GM19035 (cell line): ENCODE measurements at regions not wholly inside any gene's neighbourhood (a gene's known extent, or its start where the extent isn't known, plus 50 kb on each side); places are given as distances from the start of the nearest gene placed in this dataset.

ENCODE experiments used
- ATAC-seq: cut with Tn5 transposase; IDR thresholded peaks from one replicate; pipeline ENCODE4 v1.9.1; 2021; ENCODE audit not compliant: unreplicated experiment

GRCh38 chr2:47266939-47267710 lies 90.8 kb upstream of the CALM2 start:
- ATAC-seq: no peak

- ATAC-seq: no peak
These were observed 89.5 kb upstream of the CALM2 start for GRCh38 chr2:47265751-47266231.

- ATAC-seq: no peak
These were observed 88.8 kb upstream of the CALM2 start for GRCh38 chr2:47265158-47265557.

DNA sequence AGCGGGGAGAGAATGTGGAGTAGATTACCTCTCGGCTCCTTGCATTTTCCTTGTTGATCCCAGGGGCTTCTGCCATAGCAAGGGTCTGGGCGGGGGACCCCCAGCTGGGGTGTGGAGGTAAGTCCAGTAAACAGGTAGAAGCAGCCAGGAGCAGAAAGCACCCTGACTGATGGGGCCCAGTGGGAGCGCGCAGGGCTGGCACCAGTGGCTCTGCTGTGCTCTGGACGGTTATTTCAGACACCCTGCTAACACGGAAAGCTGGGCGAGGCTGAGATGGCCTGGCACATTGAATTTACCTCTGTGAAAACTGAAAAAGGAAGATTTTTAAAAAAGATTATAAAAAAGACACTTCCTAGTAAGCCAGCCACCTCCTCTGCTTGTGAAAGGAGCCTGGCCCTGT lies 88.4 kb upstream of the CALM2 start:
- no peak for ATAC-seq

DNA sequence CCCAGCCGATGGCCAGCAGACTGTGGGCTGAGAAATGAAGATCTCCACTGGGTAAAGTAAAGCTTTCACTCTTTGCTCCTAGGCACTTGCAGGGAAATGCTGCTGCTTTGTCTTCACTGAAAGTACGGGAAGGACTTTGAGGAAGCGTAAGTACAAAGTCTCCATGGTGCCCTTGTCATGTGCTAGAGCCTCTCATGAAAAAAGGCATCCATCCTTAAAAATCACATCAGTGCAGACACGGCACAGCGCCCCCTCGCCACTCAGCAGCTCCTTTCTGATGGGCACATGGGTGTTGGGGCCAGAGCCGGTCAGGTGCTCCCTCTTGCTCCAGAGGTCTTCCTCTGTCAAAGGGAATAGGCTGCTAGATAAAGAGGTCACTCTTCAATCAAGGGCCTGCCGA lies 87.8 kb upstream of the CALM2 start:
- no peak for ATAC-seq

- no peak for ATAC-seq
These were observed 86.3 kb upstream of the CALM2 start for GRCh38 chr2:47262657-47263056.

GRCh38 chr2:47260971-47261370 lies 84.7 kb upstream of the CALM2 start:
- ATAC-seq: no peak

- no peak for ATAC-seq
These were observed 83.5 kb upstream of the CALM2 start for GRCh38 chr2:47259829-47260228.

DNA sequence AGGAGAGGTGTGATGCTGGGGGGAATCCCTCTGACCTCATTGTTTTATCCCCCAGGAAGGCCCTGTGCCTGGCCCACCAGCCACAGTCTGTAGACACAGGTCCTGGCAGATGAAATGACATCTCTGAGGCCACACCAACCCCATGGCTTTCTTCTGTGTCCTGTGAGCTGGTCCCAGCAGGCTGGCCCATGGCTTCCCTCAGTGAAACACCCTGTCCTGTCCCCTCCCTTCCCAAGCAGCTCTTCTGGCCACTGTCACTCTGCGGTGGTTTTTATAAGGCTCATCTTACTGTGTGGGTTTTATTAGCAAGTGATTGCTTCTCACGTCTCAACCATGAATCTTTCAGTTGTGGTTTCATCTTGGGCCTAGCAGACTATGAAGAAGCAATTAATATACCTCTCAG lies 81.6 kb upstream of the CALM2 start:
- no peak for ATAC-seq

- ATAC-seq: no peak
These were observed 80.2 kb upstream of the CALM2 start for GRCh38 chr2:47256416-47257087.

- no peak for ATAC-seq
These were observed 79.5 kb upstream of the CALM2 start for GRCh38 chr2:47255794-47256193.

DNA sequence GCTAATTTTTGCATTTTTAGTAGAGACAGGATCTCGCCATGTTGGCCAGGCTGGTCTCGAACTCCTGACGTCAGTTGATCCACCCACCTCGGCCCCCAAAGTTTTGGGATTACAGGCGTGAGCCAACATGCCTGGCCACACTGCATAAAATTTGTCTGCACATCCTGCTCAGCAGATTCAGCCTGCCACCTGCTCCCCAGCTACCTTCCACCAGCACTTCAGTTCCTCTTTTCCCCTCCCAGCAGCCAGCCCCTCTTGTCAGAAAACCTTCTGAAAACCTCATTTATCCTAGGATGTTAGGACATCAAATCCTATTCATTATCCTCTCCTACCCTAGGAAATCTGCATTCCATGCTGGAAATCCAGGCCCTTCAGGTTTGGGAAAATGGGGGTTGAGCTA lies 78.2 kb upstream of the CALM2 start:
- no peak for ATAC-seq

DNA sequence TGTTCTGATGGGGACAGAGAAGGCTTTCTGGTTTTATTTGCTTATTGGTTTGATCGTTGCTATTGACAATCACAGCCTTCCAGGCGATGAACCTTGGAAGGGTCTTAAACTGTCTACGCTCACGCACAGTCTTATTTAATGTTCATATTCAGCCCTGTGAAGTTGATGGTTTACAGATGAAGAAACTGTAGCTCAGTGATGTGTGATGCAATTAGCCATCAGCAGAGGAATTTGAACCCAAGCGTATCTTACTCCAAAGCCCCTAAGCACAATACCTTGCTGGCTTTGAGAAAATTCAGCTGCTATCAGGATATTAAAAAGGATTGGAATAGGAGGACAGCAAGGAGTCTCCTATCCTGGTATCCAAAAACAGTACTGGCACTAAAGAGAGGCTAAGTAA lies 77.1 kb upstream of the CALM2 start:
- no peak for ATAC-seq

DNA sequence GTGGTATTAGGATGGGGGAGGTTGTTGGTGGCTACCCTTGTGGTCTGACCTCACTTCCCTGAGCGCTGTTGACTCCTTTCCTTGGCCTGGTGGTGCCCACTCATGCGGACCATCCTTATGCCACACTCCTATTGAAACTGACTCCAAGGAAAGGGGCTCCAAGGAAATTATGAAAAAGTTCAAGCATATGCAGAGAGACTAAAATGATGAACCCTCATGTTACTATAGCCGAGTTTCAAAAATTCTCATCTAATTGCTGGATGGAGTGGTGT lies 75.0 kb upstream of the CALM2 start:
- ATAC-seq: no peak

GRCh38 chr2:47250586-47251403 lies 74.5 kb upstream of the CALM2 start:
- ATAC-seq: no peak

GRCh38 chr2:47249931-47250330 lies 73.6 kb upstream of the CALM2 start:
- no peak for ATAC-seq

DNA sequence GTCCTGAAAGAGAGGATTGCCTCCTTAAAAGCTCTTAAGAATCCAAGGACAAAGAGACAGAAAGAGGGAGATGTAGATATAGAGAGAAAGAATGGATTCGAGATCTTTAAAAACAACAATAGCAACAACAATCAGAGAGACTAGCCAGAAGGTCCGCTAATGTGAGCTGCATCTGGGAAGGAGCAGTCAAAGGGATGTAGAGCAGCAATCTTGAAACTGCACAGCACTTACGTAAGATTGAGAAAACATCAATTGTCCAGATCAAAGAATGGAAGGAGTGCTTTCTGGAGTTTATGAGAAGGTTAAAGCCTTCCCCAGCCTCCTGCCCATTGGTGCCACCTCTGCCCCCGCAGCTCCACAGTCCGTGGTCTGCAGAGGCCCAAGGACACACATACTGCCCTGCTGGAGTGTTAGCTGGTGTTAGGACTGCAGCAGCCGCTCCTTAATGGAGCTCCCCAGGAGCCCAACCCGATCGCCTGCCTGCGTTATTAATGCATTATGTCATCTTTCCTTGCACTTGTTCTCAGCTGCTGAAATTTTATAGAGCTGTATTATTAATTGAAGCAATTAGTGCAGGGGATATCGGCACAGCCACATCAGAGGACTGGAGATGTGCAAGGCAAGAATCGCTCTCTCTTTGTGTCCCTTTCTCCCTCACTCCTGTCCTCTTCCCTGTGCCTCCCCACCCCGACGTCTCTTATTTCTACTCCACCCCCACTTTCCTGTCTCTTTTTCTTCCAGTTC lies 73.0 kb upstream of the CALM2 start:
- ATAC-seq: no peak

GRCh38 chr2:47243596-47244323 lies 67.4 kb upstream of the CALM2 start:
- no peak for ATAC-seq

- no peak for ATAC-seq
These were observed 65.4 kb upstream of the CALM2 start for GRCh38 chr2:47241715-47242114.

- ATAC-seq: no peak
These were observed 63.0 kb upstream of the CALM2 start for GRCh38 chr2:47239119-47239969.
